ENCODE measurements at regions not wholly inside any gene's neighbourhood (a gene's known extent, or its start where the extent isn't known, plus 50 kb on each side); places are given as distances from the start of the nearest gene placed in this dataset.

DNA sequence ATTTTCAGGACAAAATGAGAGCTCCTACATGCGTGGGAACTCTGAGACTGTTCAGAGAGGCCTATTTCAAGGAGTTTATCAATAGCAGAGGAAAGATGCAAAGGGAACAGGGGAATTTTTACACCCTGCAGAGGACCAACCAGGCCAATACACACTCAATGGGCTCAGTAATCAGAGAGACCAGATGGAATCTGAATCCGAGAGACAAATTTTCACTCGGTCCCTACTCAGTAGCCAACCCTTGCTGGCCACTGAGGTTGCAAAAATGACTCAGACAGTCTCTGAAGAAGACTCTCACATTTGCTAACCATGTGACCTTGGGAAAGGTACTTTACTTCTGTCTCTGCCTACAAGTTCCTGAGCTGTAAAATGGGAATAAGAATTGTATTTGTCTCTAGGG is 479.4 kb downstream of the CDK5RAP2 start:
- TF ChIP-seq, protein P1, sequence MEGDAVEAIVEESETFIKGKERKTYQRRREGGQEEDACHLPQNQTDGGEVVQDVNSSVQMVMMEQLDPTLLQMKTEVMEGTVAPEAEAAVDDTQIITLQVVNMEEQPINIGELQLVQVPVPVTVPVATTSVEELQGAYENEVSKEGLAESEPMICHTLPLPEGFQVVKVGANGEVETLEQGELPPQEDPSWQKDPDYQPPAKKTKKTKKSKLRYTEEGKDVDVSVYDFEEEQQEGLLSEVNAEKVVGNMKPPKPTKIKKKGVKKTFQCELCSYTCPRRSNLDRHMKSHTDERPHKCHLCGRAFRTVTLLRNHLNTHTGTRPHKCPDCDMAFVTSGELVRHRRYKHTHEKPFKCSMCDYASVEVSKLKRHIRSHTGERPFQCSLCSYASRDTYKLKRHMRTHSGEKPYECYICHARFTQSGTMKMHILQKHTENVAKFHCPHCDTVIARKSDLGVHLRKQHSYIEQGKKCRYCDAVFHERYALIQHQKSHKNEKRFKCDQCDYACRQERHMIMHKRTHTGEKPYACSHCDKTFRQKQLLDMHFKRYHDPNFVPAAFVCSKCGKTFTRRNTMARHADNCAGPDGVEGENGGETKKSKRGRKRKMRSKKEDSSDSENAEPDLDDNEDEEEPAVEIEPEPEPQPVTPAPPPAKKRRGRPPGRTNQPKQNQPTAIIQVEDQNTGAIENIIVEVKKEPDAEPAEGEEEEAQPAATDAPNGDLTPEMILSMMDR (IDR thresholded peaks at IDR 0.05): no peak
- no peak for TF ChIP-seq POLR2AphosphoS5 (IDR thresholded peaks at IDR 0.05)
- TF ChIP-seq POLR2A (IDR thresholded peaks at IDR 0.05): no peak
